H9 (cell line): ENCODE measurements at regions not wholly inside any gene's neighbourhood (a gene's known extent, or its start where the extent isn't known, plus 50 kb on each side); places are given as distances from the start of the nearest gene placed in this dataset.

Source experiments
- DNase-seq: peaks from one replicate; pipeline ENCODE4 v3.0.0-alpha.2; 2017
- H2AFZ ChIP-seq: one replicate; pipeline ENCODE4 v1.6.1; 2013; ENCODE audit warnings: mild to moderate bottlenecking, low read length, control low read depth, moderate library complexity
- H2AK5ac ChIP-seq: 2 replicates; pipeline ENCODE4 v1.6.1; 2013; ENCODE audit warnings: low read length, control low read depth, mixed read lengths; ENCODE audit not compliant: insufficient read length
- H2BK120ac ChIP-seq: one replicate; pipeline ENCODE4 v1.6.1; 2013; ENCODE audit warnings: low read depth, mild to moderate bottlenecking, low read length, control low read depth, inconsistent platforms; ENCODE audit not compliant: poor library complexity, severe bottlenecking
- H2BK12ac ChIP-seq: 2 replicates; pipeline ENCODE4 v1.6.1; 2013; ENCODE audit warnings: low read length, control low read depth, mixed read lengths, low read depth; ENCODE audit not compliant: insufficient read length
- H2BK15ac ChIP-seq: 2 replicates; pipeline ENCODE4 v1.6.1; 2013; ENCODE audit warnings: low read depth, low read length, control low read depth
- H2BK20ac ChIP-seq: one replicate; pipeline ENCODE4 v1.6.1; 2013; ENCODE audit warnings: low read depth, mild to moderate bottlenecking, low read length, control low read depth, inconsistent platforms; ENCODE audit not compliant: poor library complexity, severe bottlenecking
- H2BK5ac ChIP-seq: 2 replicates; pipeline ENCODE4 v1.6.1; 2013; ENCODE audit warnings: low read length, control low read depth, mixed read lengths; ENCODE audit not compliant: insufficient read length
- H3K14ac ChIP-seq: 2 replicates; pipeline ENCODE4 v1.6.1; 2013; ENCODE audit warnings: low read length, control low read depth; ENCODE audit not compliant: insufficient read depth
- H3K18ac ChIP-seq: 2 replicates; pipeline ENCODE4 v1.6.1; 2013; ENCODE audit warnings: low read depth, mild to moderate bottlenecking, mixed read lengths, low read length, control low read depth; ENCODE audit not compliant: insufficient read length
- H3K23ac ChIP-seq: 2 replicates; pipeline ENCODE4 v1.6.1; 2013; ENCODE audit warnings: low read length, control low read depth, mixed read lengths, low read depth; ENCODE audit not compliant: insufficient read length
- H3K23me2 ChIP-seq: 2 replicates; pipeline ENCODE4 v1.6.1; 2013; ENCODE audit warnings: low read depth, mild to moderate bottlenecking, mixed read lengths, low read length, control low read depth; ENCODE audit not compliant: insufficient read length, poor library complexity, severe bottlenecking
- H3K27ac ChIP-seq: 2 replicates; pipeline ENCODE4 v1.5.1; 2013; ENCODE audit warnings: low read length, control low read depth, mixed read lengths, low read depth; ENCODE audit not compliant: insufficient read length
- H3K27me3 ChIP-seq: 2 replicates; pipeline ENCODE4 v1.6.1; 2013; ENCODE audit warnings: low read length, control low read depth, inconsistent platforms; ENCODE audit not compliant: insufficient read depth
- H3K4ac ChIP-seq: 2 replicates; pipeline ENCODE4 v1.6.1; 2013; ENCODE audit warnings: low read depth, mild to moderate bottlenecking, control low read depth, inconsistent platforms, low read length, moderate library complexity
- H3K4me1 ChIP-seq: 2 replicates; pipeline ENCODE4 v1.6.1; 2013; ENCODE audit warnings: low read length, control low read depth, inconsistent platforms; ENCODE audit not compliant: insufficient read depth
- H3K4me2 ChIP-seq: 2 replicates; pipeline ENCODE4 v1.6.1; 2013; ENCODE audit warnings: low read length, control low read depth, mixed read lengths; ENCODE audit not compliant: insufficient read length, insufficient read depth
- H3K56ac ChIP-seq: 2 replicates; pipeline ENCODE4 v1.6.1; 2013; ENCODE audit warnings: low read depth, mild to moderate bottlenecking, mixed read lengths, low read length, control low read depth; ENCODE audit not compliant: insufficient read length
- H3K79me1 ChIP-seq: 2 replicates; pipeline ENCODE4 v1.6.1; 2013; ENCODE audit warnings: low read depth, mild to moderate bottlenecking, moderate library complexity, low read length, control low read depth, inconsistent platforms; ENCODE audit not compliant: insufficient read depth, poor library complexity, severe bottlenecking
- H3K79me2 ChIP-seq: 2 replicates; pipeline ENCODE4 v1.6.1; 2013; ENCODE audit warnings: low read length, control low read depth, inconsistent platforms; ENCODE audit not compliant: insufficient read depth
- H3K9ac ChIP-seq: 2 replicates; pipeline ENCODE4 v1.6.1; 2013; ENCODE audit warnings: low read length, control low read depth, mixed read lengths; ENCODE audit not compliant: insufficient read length; ENCODE audit errors: extremely low read depth
- H3K9me3 ChIP-seq: one replicate; pipeline ENCODE4 v1.6.1; 2013; ENCODE audit warnings: low read depth, low read length, inconsistent platforms; ENCODE audit not compliant: control insufficient read depth
- H3T11ph ChIP-seq: one replicate; pipeline ENCODE4 v1.6.1; 2013; ENCODE audit warnings: mild to moderate bottlenecking, low read length, control low read depth, inconsistent platforms
- H4K20me1 ChIP-seq: one replicate; pipeline ENCODE4 v1.6.1; 2013; ENCODE audit not compliant: control insufficient read depth, insufficient read length, insufficient read depth
- H4K5ac ChIP-seq: 2 replicates; pipeline ENCODE4 v1.6.1; 2013; ENCODE audit warnings: low read depth, mild to moderate bottlenecking, mixed read lengths, low read length, control low read depth; ENCODE audit not compliant: insufficient read length
- H4K8ac ChIP-seq: replicated peaks from 2 replicates; pipeline ENCODE4 v1.6.1; 2013; ENCODE audit warnings: low read length, control low read depth, mixed read lengths, low read depth; ENCODE audit not compliant: insufficient read length
- H4K91ac ChIP-seq: 2 replicates; pipeline ENCODE4 v1.6.1; 2013; ENCODE audit warnings: low read depth, mild to moderate bottlenecking, moderate library complexity, mixed read lengths, low read length, control low read depth; ENCODE audit not compliant: insufficient read length
- H3K27ac Mint-ChIP-seq, 3 experiments: 2 replicates in 2 of 3; 3 replicates in 1 of 3; pipeline ENCODE4 v1.8.0; 2020 to 2021; ENCODE audit warnings: mixed read lengths in 3 of 3, mild to moderate bottlenecking in 1 of 3, moderate library complexity in 1 of 3
- H3K27me3 Mint-ChIP-seq: 2 replicates; pipeline ENCODE4 v1.8.0; 2021; ENCODE audit warnings: low read depth, mild to moderate bottlenecking, moderate library complexity, mixed read lengths
- H3K36me3 Mint-ChIP-seq, 3 experiments: 2 replicates in 2 of 3; 3 replicates in 1 of 3; pipeline ENCODE4 v1.8.0; 2020 to 2021; ENCODE audit warnings: low read depth in 3 of 3, mixed read lengths in 3 of 3; ENCODE audit not compliant: insufficient read depth in 1 of 3
- H3K4me1 Mint-ChIP-seq, 2 experiments: 2 replicates each; pipeline ENCODE4 v1.8.0; 2020; ENCODE audit warnings: mixed read lengths in 2 of 2
- H3K4me3 Mint-ChIP-seq, 2 experiments: 2 replicates in 1 of 2; 3 replicates in 1 of 2; pipeline ENCODE4 v1.8.0; 2020 to 2021; ENCODE audit warnings: mild to moderate bottlenecking in 2 of 2, mixed read lengths in 2 of 2, moderate library complexity in 1 of 2
- H3K9me3 Mint-ChIP-seq, 2 experiments: 2 replicates in 1 of 2; 3 replicates in 1 of 2; pipeline ENCODE4 v1.8.0; 2020; ENCODE audit warnings: mild to moderate bottlenecking in 2 of 2, mixed read lengths in 2 of 2, moderate library complexity in 1 of 2
- CTCF ChIP-seq: fragments of 200-600 bp; sonication (generic); conservative IDR thresholded peaks from 3 replicates; pipeline ENCODE4 v1.8.0; 2021; ENCODE audit warnings: antibody characterized with exemption, mild to moderate bottlenecking
- WGBS: extraction: QIAGEN DNeasy Blood & Tissue Kit; methylation state at CpG from one replicate; pipeline ENCODE4 v1.1.7; 2013; ENCODE audit warnings: missing lambda C conversion rate, low lambda C conversion rate, mixed read lengths; ENCODE audit not compliant: insufficient read length; ENCODE audit errors: extremely low coverage; 5-methylcytosine and 5-hydroxymethylcytosine counted together

GRCh38 chr3:30141178-30141581 lies 465.2 kb upstream of the TGFBR2 start:
- no peaks in the 10 kb centered on the region for H4K20me1 ChIP-seq
- no peak overlapping the region for H2BK120ac ChIP-seq
- H3K4ac ChIP-seq, result no peak overlapping the region
- H2BK15ac ChIP-seq, result no peak overlapping the region
- H3K4me2 ChIP-seq, result no peak overlapping the region
- no peaks in the 10 kb centered on the region for H3K36me3 Mint-ChIP-seq
- H3K9me3 ChIP-seq, result no peaks in the 10 kb centered on the region
- H3K4me3 Mint-ChIP-seq, result no peak overlapping the region
- no peaks in the 10 kb centered on the region for H3K23me2 ChIP-seq
- no peak overlapping the region for H4K8ac ChIP-seq
- no peak overlapping the region for H3K27ac ChIP-seq
- no peaks in the 10 kb centered on the region for H3K79me1 ChIP-seq
- no peak overlapping the region for H3T11ph ChIP-seq
- no peaks in the 10 kb centered on the region for H3K4me1 Mint-ChIP-seq
- no peak overlapping the region for H4K91ac ChIP-seq
- H3K18ac ChIP-seq, result no peak overlapping the region
- no peak for DNase-seq
- no peaks in the 10 kb centered on the region for H3K27me3 Mint-ChIP-seq
- H2AFZ ChIP-seq, result no peak overlapping the region
- H2BK12ac ChIP-seq, result no peak overlapping the region
- no peak for TF ChIP-seq CTCF
- no peaks in the 10 kb centered on the region for H3K4me1 ChIP-seq
- no peak overlapping the region for H2BK20ac ChIP-seq
- no peak overlapping the region for H3K23ac ChIP-seq
- no peak overlapping the region for H3K9ac ChIP-seq
- H2BK5ac ChIP-seq, result no peak overlapping the region
- H3K79me2 ChIP-seq, result no peaks in the 10 kb centered on the region
- no peak overlapping the region for H3K27ac Mint-ChIP-seq
- no peaks in the 10 kb centered on the region; a peak in 2 of 5 replicates for H3K9me3 Mint-ChIP-seq
- no peaks in the 10 kb centered on the region for H3K27me3 ChIP-seq
- H4K5ac ChIP-seq, result no peak overlapping the region
- no peak overlapping the region for H3K56ac ChIP-seq
- no peak overlapping the region for H3K14ac ChIP-seq
- WGBS, result no CpG with 5 or more reads among the region's 2 CpGs
- no peak overlapping the region for H2AK5ac ChIP-seq
